Gastroesophageal sphincter (tissue), 4 donors: ENCODE measurements at regions not wholly inside any gene's neighbourhood (a gene's known extent, or its start where the extent isn't known, plus 50 kb on each side); places are given as distances from the start of the nearest gene placed in this dataset.

Experiments used
- ATAC-seq: fragments of 150-250 bp; one replicate; pipeline ENCODE4 v1.9.1; 2016; ENCODE audit warnings: mild to moderate bottlenecking, moderate library complexity
- H3K27ac ChIP-seq, 4 donors: fragments of 200-600 bp; sonication (generic) in 3 of 4; 1 replicate in 3 of 4; 2 replicates in 1 of 4; pipeline ENCODE4 v1.5.1; 2016 to 2019
- H3K27me3 ChIP-seq: fragments of 200-600 bp; sonication (generic); one replicate; pipeline ENCODE4 v1.5.1; 2019
- H3K36me3 ChIP-seq, 2 donors: fragments of 200-600 bp; sonication (generic); one replicate each; pipeline ENCODE4 v1.5.1; 2019; ENCODE audit warnings: control low read depth in 1 of 2
- H3K4me1 ChIP-seq, 3 donors: fragments of 200-600 bp; sonication (generic); 1 replicate in 2 of 3; 2 replicates in 1 of 3; pipeline ENCODE4 v1.5.1; 2016 to 2019; ENCODE audit warnings: control low read depth in 2 of 3
- H3K4me3 ChIP-seq, 2 donors: fragments of 200-600 bp; sonication (generic); one replicate each; pipeline ENCODE4 v1.5.1; 2019; ENCODE audit warnings: mild to moderate bottlenecking in 1 of 2, moderate library complexity in 1 of 2
- H3K9me3 ChIP-seq, 3 donors: fragments of 200-600 bp; sonication (generic); one replicate each; pipeline ENCODE4 v1.5.1; 2017 to 2019; ENCODE audit warnings: control low read depth in 2 of 3
- CTCF ChIP-seq, 4 experiments: fragments of 200-600 bp in 2 of 4; fragments of 450-650 bp in 2 of 4; sonication (generic) in 1 of 4; IDR thresholded peaks; one replicate each; pipeline ENCODE4 v1.5.1; 2017 to 2019; ENCODE audit warnings: antibody characterized with exemption in 4 of 4, mild to moderate bottlenecking in 2 of 4, moderate library complexity in 2 of 4
- EP300 ChIP-seq: sonication (generic); formaldehyde crosslinking; IDR thresholded peaks from one replicate; pipeline ENCODE4 v1.6.1; 2017; ENCODE audit warnings: antibody characterized with exemption, mild to moderate bottlenecking
- POLR2A ChIP-seq, 2 donors: fragments of 450-650 bp; IDR thresholded peaks; one replicate each; pipeline ENCODE4 v1.6.1; 2017; ENCODE audit warnings: antibody characterized with exemption in 2 of 2, mild to moderate bottlenecking in 2 of 2, moderate library complexity in 1 of 2
- POLR2AphosphoS5 ChIP-seq: sonication (generic); formaldehyde crosslinking; IDR thresholded peaks from one replicate; pipeline ENCODE4 v1.6.1; 2017; ENCODE audit warnings: antibody characterized with exemption
- WGBS, 2 donors: methylation state at CpG; one replicate each; pipeline ENCODE4 v1.1.5; 2018; ENCODE audit warnings: low coverage in 1 of 2; 5-methylcytosine and 5-hydroxymethylcytosine counted together

GRCh38 chr6:87939776-87940175, 107.9 kb upstream of the SPACA1 start:
- Histone ChIP-seq H3K4me1 (peaks cover 0 to 3% (median 0%) of the 10 kb centered on the region in 3 donors), H3K9me3 (no peaks in the 10 kb centered on the region), H3K4me3 (no peak overlapping the region), H3K36me3 (no peaks in the 10 kb centered on the region), H3K27ac (no peak overlapping the region), H3K27me3 (no peaks in the 10 kb centered on the region)
- no peak for ATAC-seq
- no peak for TF ChIP-seq POLR2A (IDR thresholded peaks at IDR 0.05)
- TF ChIP-seq CTCF (IDR thresholded peaks at IDR 0.05): no peak
- TF ChIP-seq EP300: no peak
- no peak for TF ChIP-seq POLR2AphosphoS5
- WGBS, 2 donors: 100% methylated on average over 1 of the region's 1 CpG; no CpG with 5 or more reads in 1 of the 2 donors

GRCh38 chr6:87938287-87938686, 109.4 kb upstream of the SPACA1 start:
- no peak overlapping the region for H3K27ac ChIP-seq
- no peaks in the 10 kb centered on the region for H3K9me3 ChIP-seq
- H3K36me3 ChIP-seq: no peaks in the 10 kb centered on the region
- WGBS, 2 donors: 93 to 100% methylated on average over 3 to 4 of the region's 4 CpGs
- no peaks in the 10 kb centered on the region for H3K27me3 ChIP-seq
- H3K4me1 ChIP-seq: no peaks in the 10 kb centered on the region
- TF ChIP-seq EP300 (no peak), CTCF (IDR thresholded peaks at IDR 0.05) (no peak), POLR2AphosphoS5 (no peak), POLR2A (IDR thresholded peaks at IDR 0.05) (no peak)
- H3K4me3 ChIP-seq: no peak overlapping the region
- no peak for ATAC-seq

- no peaks in the 10 kb centered on the region for H3K36me3 ChIP-seq
- TF ChIP-seq EP300 (no peak), CTCF (IDR thresholded peaks at IDR 0.05) (no peak), POLR2AphosphoS5 (no peak), POLR2A (IDR thresholded peaks at IDR 0.05) (no peak)
- H3K4me3 ChIP-seq: no peak overlapping the region
- no peaks in the 10 kb centered on the region for H3K9me3 ChIP-seq
- H3K4me1 ChIP-seq: no peaks in the 10 kb centered on the region
- 91 to 97% methylated on average over 6 to 9 of the region's 9 CpGs for WGBS, 2 donors
- no peak for ATAC-seq
- no peaks in the 10 kb centered on the region for H3K27me3 ChIP-seq
- no peak overlapping the region for H3K27ac ChIP-seq
Measured at GRCh38 chr6:87936065-87936464, 111.6 kb upstream of the SPACA1 start.

- 81 to 86% methylated on average over 3 of the region's 3 CpGs for WGBS, 2 donors
- Histone ChIP-seq H3K27ac (no peak overlapping the region), H3K9me3 (no peaks in the 10 kb centered on the region), H3K4me3 (no peak overlapping the region), H3K27me3 (no peaks in the 10 kb centered on the region), H3K4me1 (peaks cover 0 to under 1% (median 0%) of the 10 kb centered on the region in 3 donors), H3K36me3 (no peaks in the 10 kb centered on the region)
- TF ChIP-seq POLR2A (IDR thresholded peaks at IDR 0.05): no peak
- TF ChIP-seq CTCF (IDR thresholded peaks at IDR 0.05): no peak
- no peak for TF ChIP-seq EP300
- TF ChIP-seq POLR2AphosphoS5: no peak
- ATAC-seq: no peak
Measured at GRCh38 chr6:87935196-87935595, 112.4 kb upstream of the SPACA1 start.

GRCh38 chr6:87932361-87932760, 115.3 kb upstream of the SPACA1 start:
- TF ChIP-seq EP300 (no peak), POLR2A (IDR thresholded peaks at IDR 0.05) (no peak), POLR2AphosphoS5 (no peak), CTCF (IDR thresholded peaks at IDR 0.05) (no peak)
- 62 to 83% methylated on average over 1 to 4 of the region's 5 CpGs for WGBS, 2 donors
- H3K9me3 ChIP-seq: no peaks in the 10 kb centered on the region

More at GRCh38 chr6:87932361-87932760, 115.3 kb upstream of the SPACA1 start:
- Histone ChIP-seq H3K27me3 (no peaks in the 10 kb centered on the region), H3K36me3 (no peaks in the 10 kb centered on the region), H3K27ac (no peak overlapping the region), H3K4me3 (no peak overlapping the region), H3K4me1 (peaks cover 0 to 9% (median 7%) of the 10 kb centered on the region in 3 donors)
- ATAC-seq: no peak
